ENCODE measurements at regions not wholly inside any gene's neighbourhood (a gene's known extent, or its start where the extent isn't known, plus 50 kb on each side); places are given as distances from the start of the nearest gene placed in this dataset.

DNA sequence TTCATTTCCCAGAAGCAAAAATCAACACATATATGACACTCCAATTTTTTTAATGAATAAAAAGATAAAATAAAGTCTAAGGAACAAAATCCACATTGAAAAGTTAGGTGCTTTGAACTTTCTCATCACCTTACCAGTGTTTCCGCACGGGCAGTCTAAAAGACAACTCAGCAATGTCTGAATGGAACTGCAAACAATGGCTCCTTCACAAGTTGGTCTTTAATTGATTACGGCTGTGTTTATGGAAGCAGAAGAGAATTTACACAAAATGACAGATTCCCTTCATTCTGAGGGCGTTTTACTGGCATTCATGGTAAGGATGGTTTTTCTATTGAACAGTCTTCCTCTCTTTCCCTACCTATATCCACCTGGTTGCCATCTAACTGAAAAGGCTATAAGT is 65.0 kb upstream of the RNPC3 start:
- TF ChIP-seq, protein P1, sequence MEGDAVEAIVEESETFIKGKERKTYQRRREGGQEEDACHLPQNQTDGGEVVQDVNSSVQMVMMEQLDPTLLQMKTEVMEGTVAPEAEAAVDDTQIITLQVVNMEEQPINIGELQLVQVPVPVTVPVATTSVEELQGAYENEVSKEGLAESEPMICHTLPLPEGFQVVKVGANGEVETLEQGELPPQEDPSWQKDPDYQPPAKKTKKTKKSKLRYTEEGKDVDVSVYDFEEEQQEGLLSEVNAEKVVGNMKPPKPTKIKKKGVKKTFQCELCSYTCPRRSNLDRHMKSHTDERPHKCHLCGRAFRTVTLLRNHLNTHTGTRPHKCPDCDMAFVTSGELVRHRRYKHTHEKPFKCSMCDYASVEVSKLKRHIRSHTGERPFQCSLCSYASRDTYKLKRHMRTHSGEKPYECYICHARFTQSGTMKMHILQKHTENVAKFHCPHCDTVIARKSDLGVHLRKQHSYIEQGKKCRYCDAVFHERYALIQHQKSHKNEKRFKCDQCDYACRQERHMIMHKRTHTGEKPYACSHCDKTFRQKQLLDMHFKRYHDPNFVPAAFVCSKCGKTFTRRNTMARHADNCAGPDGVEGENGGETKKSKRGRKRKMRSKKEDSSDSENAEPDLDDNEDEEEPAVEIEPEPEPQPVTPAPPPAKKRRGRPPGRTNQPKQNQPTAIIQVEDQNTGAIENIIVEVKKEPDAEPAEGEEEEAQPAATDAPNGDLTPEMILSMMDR (IDR thresholded peaks at IDR 0.05) = no peak
- TF ChIP-seq POLR2A (IDR thresholded peaks at IDR 0.05) = no peak
